ENCODE measurements at regions not wholly inside any gene's neighbourhood (a gene's known extent, or its start where the extent isn't known, plus 50 kb on each side); places are given as distances from the start of the nearest gene placed in this dataset.

DNA sequence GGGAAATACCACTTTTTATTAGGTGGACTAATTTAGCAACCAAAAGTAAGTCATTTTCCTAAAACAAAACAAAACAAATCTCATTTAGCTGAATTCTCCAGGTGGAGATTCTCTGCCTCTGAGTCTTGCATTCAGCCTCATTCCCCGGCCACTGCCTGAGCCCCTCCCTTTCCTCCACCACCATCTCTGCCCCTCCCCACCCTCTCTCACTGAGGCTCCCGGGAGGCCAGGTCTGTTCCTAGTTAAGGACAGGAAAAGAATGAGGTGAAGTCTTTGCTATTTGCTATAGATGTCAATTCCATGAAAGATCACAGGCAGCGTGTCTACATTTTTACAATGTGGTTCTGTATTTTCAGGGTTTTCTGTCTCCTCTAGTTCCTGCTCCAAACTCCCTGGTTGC is 83.0 kb upstream of the SOX11 start:
- TF ChIP-seq, protein P1, sequence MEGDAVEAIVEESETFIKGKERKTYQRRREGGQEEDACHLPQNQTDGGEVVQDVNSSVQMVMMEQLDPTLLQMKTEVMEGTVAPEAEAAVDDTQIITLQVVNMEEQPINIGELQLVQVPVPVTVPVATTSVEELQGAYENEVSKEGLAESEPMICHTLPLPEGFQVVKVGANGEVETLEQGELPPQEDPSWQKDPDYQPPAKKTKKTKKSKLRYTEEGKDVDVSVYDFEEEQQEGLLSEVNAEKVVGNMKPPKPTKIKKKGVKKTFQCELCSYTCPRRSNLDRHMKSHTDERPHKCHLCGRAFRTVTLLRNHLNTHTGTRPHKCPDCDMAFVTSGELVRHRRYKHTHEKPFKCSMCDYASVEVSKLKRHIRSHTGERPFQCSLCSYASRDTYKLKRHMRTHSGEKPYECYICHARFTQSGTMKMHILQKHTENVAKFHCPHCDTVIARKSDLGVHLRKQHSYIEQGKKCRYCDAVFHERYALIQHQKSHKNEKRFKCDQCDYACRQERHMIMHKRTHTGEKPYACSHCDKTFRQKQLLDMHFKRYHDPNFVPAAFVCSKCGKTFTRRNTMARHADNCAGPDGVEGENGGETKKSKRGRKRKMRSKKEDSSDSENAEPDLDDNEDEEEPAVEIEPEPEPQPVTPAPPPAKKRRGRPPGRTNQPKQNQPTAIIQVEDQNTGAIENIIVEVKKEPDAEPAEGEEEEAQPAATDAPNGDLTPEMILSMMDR (IDR thresholded peaks at IDR 0.05; ENCODE audit: insufficient read depth, low read length, poor library complexity, severe bottlenecking), result no peak
- Histone ChIP-seq H3K36me3 (ENCODE audit: control insufficient read depth, insufficient read depth, low read length) (no peaks in the 10 kb centered on the region), H3K27me3 (ENCODE audit: control insufficient read depth, insufficient read depth, low read length) (no peaks in the 10 kb centered on the region), H3K4me3 (ENCODE audit: low read depth, low read length) (no peak overlapping the region)
- DNase-seq (ENCODE audit: low read depth), result no peak

DNA sequence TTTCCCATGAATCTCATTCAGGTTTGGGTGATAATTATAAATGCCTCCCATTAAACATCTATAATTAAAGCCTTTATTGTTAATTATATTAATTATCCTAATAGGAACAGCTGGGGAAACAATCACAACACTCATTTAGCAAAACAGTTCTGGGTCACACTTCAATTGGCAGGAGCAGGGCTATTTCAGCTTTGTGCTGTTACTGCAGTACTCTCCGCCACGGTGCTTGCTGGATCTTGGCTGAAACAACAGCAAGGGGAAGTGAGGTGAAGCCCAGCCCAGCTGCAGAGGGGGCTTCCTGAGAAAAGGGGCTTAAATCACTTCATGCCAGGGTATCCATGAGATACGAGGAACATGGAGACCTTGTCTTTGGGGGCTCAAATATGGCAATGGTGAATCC is 79.5 kb upstream of the SOX11 start:
- Histone ChIP-seq H3K27me3 (ENCODE audit: control insufficient read depth, insufficient read depth, low read length) (no peaks in the 10 kb centered on the region), H3K36me3 (ENCODE audit: control insufficient read depth, insufficient read depth, low read length) (no peaks in the 10 kb centered on the region), H3K4me3 (ENCODE audit: low read depth, low read length) (no peak overlapping the region)
- TF ChIP-seq, protein P1 (IDR thresholded peaks at IDR 0.05; ENCODE audit: insufficient read depth, low read length, poor library complexity, severe bottlenecking), result no peak
- no peak for DNase-seq (ENCODE audit: low read depth)

DNA sequence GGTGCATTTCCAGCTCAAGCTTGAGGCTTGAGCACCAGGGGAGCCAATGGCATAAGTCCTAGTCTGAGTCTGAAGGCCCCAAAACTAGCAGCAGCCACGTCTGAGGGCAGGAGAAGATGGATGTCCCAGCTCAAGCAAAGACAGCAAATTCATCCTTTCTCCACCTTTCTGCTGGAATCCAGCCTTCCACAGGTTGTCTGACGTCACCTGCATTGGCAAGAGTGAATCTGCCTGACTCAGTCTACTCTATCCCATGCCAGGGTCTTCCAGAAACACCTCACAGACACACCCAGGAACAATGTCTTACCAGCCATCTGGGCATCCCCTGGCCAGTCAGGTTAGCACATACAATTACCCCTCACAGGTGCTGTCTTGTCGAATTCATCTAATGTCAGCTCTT is 76.2 kb upstream of the SOX11 start:
- DNase-seq (ENCODE audit: low read depth), result no peak
- H3K27me3 ChIP-seq (ENCODE audit: control insufficient read depth, insufficient read depth, low read length), result no peaks in the 10 kb centered on the region
- no peak overlapping the region for H3K4me3 ChIP-seq (ENCODE audit: low read depth, low read length)
- TF ChIP-seq, protein P1 (IDR thresholded peaks at IDR 0.05; ENCODE audit: insufficient read depth, low read length, poor library complexity, severe bottlenecking), result no peak
- no peaks in the 10 kb centered on the region for H3K36me3 ChIP-seq (ENCODE audit: control insufficient read depth, insufficient read depth, low read length)

DNA sequence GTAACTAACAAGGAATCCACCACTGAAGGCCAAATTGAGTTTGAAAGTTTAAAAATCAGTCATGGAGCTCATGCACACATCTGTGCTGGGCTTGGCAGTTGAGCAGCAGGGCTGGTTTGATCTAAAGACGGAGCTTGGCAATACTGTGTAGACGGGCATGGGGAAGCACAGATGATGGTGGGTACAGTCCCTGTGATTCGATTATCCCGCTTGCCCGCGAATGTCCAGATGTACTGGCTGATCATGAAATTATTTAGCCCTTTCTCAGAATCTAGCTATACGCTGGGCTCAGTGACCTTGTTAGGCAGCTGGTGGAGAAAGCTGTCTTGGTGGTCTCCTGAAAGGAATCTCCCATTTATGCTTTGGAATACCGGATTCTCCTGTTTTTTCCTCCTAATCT is 74.8 kb upstream of the SOX11 start:
- Histone ChIP-seq H3K36me3 (ENCODE audit: control insufficient read depth, insufficient read depth, low read length) (no peaks in the 10 kb centered on the region), H3K27me3 (ENCODE audit: control insufficient read depth, insufficient read depth, low read length) (no peaks in the 10 kb centered on the region), H3K4me3 (ENCODE audit: low read depth, low read length) (no peak overlapping the region)
- no peak for DNase-seq (ENCODE audit: low read depth)
- TF ChIP-seq, protein P1 (IDR thresholded peaks at IDR 0.05; ENCODE audit: insufficient read depth, low read length, poor library complexity, severe bottlenecking), result no peak

DNA sequence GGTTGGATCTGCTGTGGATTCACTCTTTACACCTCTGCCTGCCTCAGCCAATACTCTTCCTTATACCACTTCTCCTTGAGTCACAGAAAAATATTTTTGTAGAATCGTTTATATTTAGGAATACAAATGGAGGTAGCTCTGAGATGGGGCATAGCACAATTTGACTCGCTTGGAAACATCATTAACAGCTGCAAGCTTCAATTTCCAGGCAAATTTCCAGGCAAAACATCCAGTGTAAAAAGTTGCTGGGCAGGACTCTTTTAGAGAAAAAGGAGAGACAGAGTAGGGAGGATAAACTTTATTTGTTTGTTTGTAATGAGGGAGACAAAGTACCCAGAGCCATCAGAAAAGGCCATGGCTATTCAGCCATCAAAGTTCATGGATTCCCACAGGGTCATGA is 74.4 kb upstream of the SOX11 start:
- TF ChIP-seq, protein P1 (IDR thresholded peaks at IDR 0.05; ENCODE audit: insufficient read depth, low read length, poor library complexity, severe bottlenecking), result no peak
- H3K4me3 ChIP-seq (ENCODE audit: low read depth, low read length), result no peak overlapping the region

DNA sequence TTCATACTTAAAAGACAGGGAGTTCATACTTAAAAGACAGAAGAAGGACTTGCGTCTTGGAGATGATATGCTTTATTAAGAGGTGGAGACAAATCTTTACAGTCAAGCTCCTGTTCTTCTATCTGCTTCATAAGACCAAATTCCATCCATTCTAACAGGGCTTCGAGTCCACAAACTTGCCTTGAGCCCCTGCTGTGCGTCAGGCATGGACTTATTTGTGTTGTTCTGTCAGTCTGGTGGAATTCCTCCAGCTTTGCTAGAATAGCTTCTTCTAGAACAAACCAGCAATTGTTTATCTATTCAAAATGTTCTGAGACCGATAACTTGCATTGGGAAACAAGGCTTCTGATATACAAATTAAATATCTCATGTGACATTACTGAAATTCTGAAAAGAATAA is 73.9 kb upstream of the SOX11 start:
- Histone ChIP-seq H3K4me3 (ENCODE audit: low read depth, low read length) (no peak overlapping the region), H3K36me3 (ENCODE audit: control insufficient read depth, insufficient read depth, low read length) (no peaks in the 10 kb centered on the region), H3K27me3 (ENCODE audit: control insufficient read depth, insufficient read depth, low read length) (no peaks in the 10 kb centered on the region)
- TF ChIP-seq, protein P1 (IDR thresholded peaks at IDR 0.05; ENCODE audit: insufficient read depth, low read length, poor library complexity, severe bottlenecking), result no peak
- no peak for DNase-seq (ENCODE audit: low read depth)

More for the DNA sequence above, 74.4 kb upstream of the SOX11 start:
- no peak for DNase-seq (ENCODE audit: low read depth)
- Histone ChIP-seq H3K27me3 (ENCODE audit: control insufficient read depth, insufficient read depth, low read length) (no peaks in the 10 kb centered on the region), H3K36me3 (ENCODE audit: control insufficient read depth, insufficient read depth, low read length) (no peaks in the 10 kb centered on the region)
